ENCODE measurements at regions not wholly inside any gene's neighbourhood (a gene's known extent, or its start where the extent isn't known, plus 50 kb on each side); places are given as distances from the start of the nearest gene placed in this dataset.

GRCh38 chr12:108055141-108055540 is 73.9 kb upstream of the WSCD2 start:
- TF ChIP-seq CTCF (IDR thresholded peaks at IDR 0.05), result no peak
- no peak for TF ChIP-seq RAD21 (IDR thresholded peaks at IDR 0.05; ENCODE audit: low read length)
- no peak for TF ChIP-seq SMC3 (IDR thresholded peaks at IDR 0.05; ENCODE audit: low read depth, low read length)
- TF ChIP-seq POLR2AphosphoS5 (IDR thresholded peaks at IDR 0.05; ENCODE audit: low read depth, low read length), result no peak
- TF ChIP-seq FOXJ3 (CRISPR knock-in tag; IDR thresholded peaks at IDR 0.05), result no peak
- TF ChIP-seq TCF12 (IDR thresholded peaks at IDR 0.05), result no peak
- no peak for TF ChIP-seq RXRA (IDR thresholded peaks at IDR 0.05; ENCODE audit: borderline replicate concordance, low read depth)
- no peak for TF ChIP-seq ZBTB33 (IDR thresholded peaks at IDR 0.05; ENCODE audit: borderline replicate concordance, low read depth)
- TF ChIP-seq GATA2 (CRISPR knock-in tag; IDR thresholded peaks at IDR 0.05), result no peak
- TF ChIP-seq REST (IDR thresholded peaks at IDR 0.05; ENCODE audit: low read depth, low read length), result no peak
- TF ChIP-seq CHD2 (IDR thresholded peaks at IDR 0.05; ENCODE audit: low read length, partially characterized antibody), result no peak
- TF ChIP-seq PBX3 (IDR thresholded peaks at IDR 0.05), result no peak
- TF ChIP-seq MAX (IDR thresholded peaks at IDR 0.05; ENCODE audit: low read depth), result no peak
- no peak for TF ChIP-seq USF1 (IDR thresholded peaks at IDR 0.05; ENCODE audit: borderline replicate concordance, low read depth)

Data from SK-N-SH (cell line).